Esophagus squamous epithelium (tissue), 4 donors: ENCODE measurements at regions not wholly inside any gene's neighbourhood (a gene's known extent, or its start where the extent isn't known, plus 50 kb on each side); places are given as distances from the start of the nearest gene placed in this dataset.

Source experiments
- CTCF ChIP-seq, 6 experiments: fragments of 450-650 bp in 4 of 6; fragments of 200-600 bp in 2 of 6; sonication (generic) in 2 of 6; IDR thresholded peaks; one replicate each; pipeline ENCODE4 v1.5.1; 2016 to 2019; ENCODE audit warnings: antibody characterized with exemption in 6 of 6, mild to moderate bottlenecking in 4 of 6, moderate library complexity in 4 of 6
- POLR2A ChIP-seq, 4 donors: fragments of 450-650 bp; IDR thresholded peaks; one replicate each; pipeline ENCODE4 v1.6.1; 2017; ENCODE audit warnings: antibody characterized with exemption in 4 of 4, mild to moderate bottlenecking in 4 of 4, moderate library complexity in 3 of 4

- no peak for TF ChIP-seq CTCF (IDR thresholded peaks at IDR 0.05)
- no peak for TF ChIP-seq POLR2A (IDR thresholded peaks at IDR 0.05)
Measured at GRCh38 chr18:67043276-67043675, 439.4 kb upstream of the CDH19 start.
